HCT116 (cell line): ENCODE measurements at regions not wholly inside any gene's neighbourhood (a gene's known extent, or its start where the extent isn't known, plus 50 kb on each side); places are given as distances from the start of the nearest gene placed in this dataset.

Experiments used
- ATAC-seq: fragments of 200-7000 bp; cut with Tn5 transposase; 2 replicates; pipeline ENCODE4 v1.9.1; 2020; ENCODE audit warnings: mild to moderate bottlenecking, moderate library complexity
- BruUV-seq: library from RNA; stranded (reverse); fragments of 400-500 nt; replicated peaks from 2 replicates; lab custom pipeline; 2021; lab: Mats Ljungman, UMichigan
- CTCF ChIA-PET: fragments of 300-600 bp; sonication (Branson Sonifier 250); formaldehyde crosslinking; loops from one replicate; lab custom pipeline; 2021; ENCODE audit warnings: antibody characterized with exemption; lab: Charles Lee
- POLR2A ChIA-PET: fragments of 300-600, 350-600 bp; sonication (Branson Sonifier 250); formaldehyde crosslinking; loops from one replicate; lab custom pipeline; 2021; ENCODE audit warnings: antibody characterized with exemption; lab: Charles Lee
- RAD21 ChIA-PET, 2 experiments: fragments of 300-600 bp; sonication (Branson Sonifier 250); formaldehyde crosslinking; loops; one replicate each; lab custom pipeline; 2023; ENCODE audit warnings: low total read pairs in 2 of 2; ENCODE audit not compliant: uncharacterized antibody in 2 of 2, unreplicated experiment in 2 of 2, low non-redundant PET in 1 of 2; lab: Charles Lee
- DNase-seq: peaks from one replicate; pipeline ENCODE4 v3.0.0-alpha.2; 2010; ENCODE audit warnings: low read depth, low spot score
- H2AFZ ChIP-seq: fragments of 200-600 bp; shearing (Covaris generic), sonication (generic); 2 replicates; pipeline ENCODE4 v1.6.1; 2017; ENCODE audit warnings: low read depth, mixed run types, mixed read lengths, antibody characterized with exemption, low read length; ENCODE audit not compliant: poor library complexity, severe bottlenecking
- H3K27ac ChIP-seq: 2 replicates; pipeline ENCODE4 v1.5.1; 2012; ENCODE audit warnings: low read depth, low read length
- H3K27me3 ChIP-seq: fragments of 200-600 bp; sonication (generic); 2 replicates; pipeline ENCODE4 v1.6.1; 2016; ENCODE audit warnings: mixed run types, low read length, mixed read lengths; ENCODE audit not compliant: insufficient read depth
- H3K36me3 ChIP-seq, 2 experiments: fragments of 200-500 bp in 1 of 2; fragments of 200-600 bp in 1 of 2; sonication (Bioruptor generic) in 1 of 2; sonication (generic) in 1 of 2; 2 replicates each; pipeline versions ENCODE4 v1.5.1 to v1.6.1; 2014 to 2016; ENCODE audit warnings: low read length in 2 of 2, inconsistent platforms in 1 of 2, mixed read lengths in 1 of 2, mixed run types in 1 of 2; ENCODE audit not compliant: insufficient read depth in 2 of 2, control insufficient read depth in 1 of 2
- H3K4me1 ChIP-seq, 2 experiments: fragments of 200-600 bp in 1 of 2; sonication (generic) in 1 of 2; 2 replicates each; pipeline versions ENCODE4 v1.5.1 to v1.6.1; 2012 to 2017; ENCODE audit warnings: low read length in 2 of 2, inconsistent platforms in 1 of 2, mild to moderate bottlenecking in 1 of 2, mixed read lengths in 1 of 2, mixed run types in 1 of 2, moderate library complexity in 1 of 2; ENCODE audit not compliant: insufficient read depth in 2 of 2, control insufficient read depth in 1 of 2
- H3K4me2 ChIP-seq: fragments of 200-600 bp; sonication (generic); 2 replicates; pipeline ENCODE4 v1.6.1; 2017; ENCODE audit warnings: mixed run types, low read length, mixed read lengths
- H3K4me3 ChIP-seq, 2 experiments: fragments of 200-600 bp in 1 of 2; sonication (generic) in 1 of 2; replicated peaks in 1 of 2; 2 replicates each; pipeline ENCODE4 v1.5.1; 2011 to 2016; ENCODE audit warnings: low read length in 2 of 2, control low read depth in 1 of 2, low read depth in 1 of 2, mild to moderate bottlenecking in 1 of 2, mixed read lengths in 1 of 2, mixed run types in 1 of 2
- H3K79me2 ChIP-seq: fragments of 200-600 bp; sonication (generic); 2 replicates; pipeline ENCODE4 v1.6.1; 2017; ENCODE audit warnings: mild to moderate bottlenecking, mixed run types, low read length, moderate library complexity, mixed read lengths; ENCODE audit not compliant: insufficient read depth
- H3K9ac ChIP-seq: fragments of 200-600 bp; sonication (generic); 2 replicates; pipeline ENCODE4 v1.6.1; 2016; ENCODE audit warnings: low read length, mixed read lengths
- H3K9me2 ChIP-seq: fragments of 200-600 bp; sonication (generic), shearing (Covaris generic); 2 replicates; pipeline ENCODE4 v1.6.1; 2017; ENCODE audit warnings: mixed run types, mild to moderate bottlenecking, moderate library complexity; ENCODE audit not compliant: insufficient read depth
- H3K9me3 ChIP-seq, 2 experiments: fragments of 200-500 bp in 1 of 2; fragments of 200-600 bp in 1 of 2; sonication (Bioruptor generic) in 1 of 2; sonication (generic) in 1 of 2; 2 replicates each; pipeline ENCODE4 v1.6.1; 2014 to 2017; ENCODE audit warnings: low read length in 2 of 2, mixed read lengths in 2 of 2, inconsistent platforms in 1 of 2, low read depth in 1 of 2, mild to moderate bottlenecking in 1 of 2, mixed run types in 1 of 2, moderate library complexity in 1 of 2; ENCODE audit not compliant: control insufficient read depth in 1 of 2, insufficient read depth in 1 of 2
- H4K20me1 ChIP-seq: fragments of 200-600 bp; sonication (generic), shearing (Covaris generic); 2 replicates; pipeline ENCODE4 v1.6.1; 2017; ENCODE audit warnings: mixed run types, mild to moderate bottlenecking, moderate library complexity; ENCODE audit not compliant: insufficient read depth
- EGR1 ChIP-seq: IDR thresholded peaks from 2 replicates; pipeline ENCODE4 v1.6.1; 2012; ENCODE audit warnings: low read depth
- ELF1 ChIP-seq: IDR thresholded peaks from 2 replicates; pipeline ENCODE4 v1.6.1; 2012; ENCODE audit warnings: low read depth, borderline replicate concordance
- EZH2phosphoT487 ChIP-seq: fragments of 200-600 bp; IDR thresholded peaks from 2 replicates; pipeline ENCODE4 v1.6.1; 2018; ENCODE audit warnings: antibody characterized with exemption, borderline replicate concordance
- REST ChIP-seq: IDR thresholded peaks from 2 replicates; pipeline ENCODE4 v1.6.1; 2012; ENCODE audit warnings: low read depth
- SP1 ChIP-seq: IDR thresholded peaks from 2 replicates; pipeline ENCODE4 v1.6.1; 2012; ENCODE audit warnings: low read depth
- TCF7L2 ChIP-seq: IDR thresholded peaks from 2 replicates; pipeline ENCODE4 v1.7.0; 2011; ENCODE audit warnings: borderline replicate concordance, inconsistent platforms; ENCODE audit not compliant: insufficient read depth, insufficient read length; ENCODE audit errors: extremely low read depth
- YY1 ChIP-seq: IDR thresholded peaks from 2 replicates; pipeline ENCODE4 v1.6.1; 2011; ENCODE audit warnings: low read length, low read depth, moderate library complexity, mild to moderate bottlenecking; ENCODE audit not compliant: insufficient replicate concordance; ENCODE audit errors: extremely low read depth
- intact Hi-C: fragments of 100-400 bp; cut with micrococcal nuclease; formaldehyde crosslinking; loops from 2 replicates; pipeline ENCODE4 v1.10.0; 2022
- TF ChIP-seq, protein P1 (sequence below): IDR thresholded peaks from 2 replicates; pipeline ENCODE4 v1.6.1; 2012

DNA sequence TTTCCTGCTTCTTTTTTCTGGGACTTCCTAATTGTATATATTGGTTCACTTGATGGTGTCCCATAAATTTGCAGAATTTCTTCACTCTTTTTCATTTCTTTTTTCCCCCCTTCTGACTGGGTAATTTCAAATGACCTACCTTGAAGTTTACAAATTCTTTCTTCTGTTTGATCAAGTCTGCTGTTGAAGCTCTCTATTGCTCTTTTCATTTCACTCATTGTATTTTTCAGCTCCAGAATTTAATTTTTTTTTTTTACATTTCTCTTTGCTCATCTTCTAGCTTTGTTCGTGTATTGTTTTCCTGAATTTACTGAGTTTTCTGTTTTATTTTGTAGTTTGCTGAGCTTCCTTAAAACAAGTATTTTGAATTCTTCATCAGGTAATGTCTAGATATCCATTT is 61.7 kb upstream of the SRD5A3 start (continued):
- no peak for TF ChIP-seq EZH2phosphoT487
- TF ChIP-seq, protein P1, sequence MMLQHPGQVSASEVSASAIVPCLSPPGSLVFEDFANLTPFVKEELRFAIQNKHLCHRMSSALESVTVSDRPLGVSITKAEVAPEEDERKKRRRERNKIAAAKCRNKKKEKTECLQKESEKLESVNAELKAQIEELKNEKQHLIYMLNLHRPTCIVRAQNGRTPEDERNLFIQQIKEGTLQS = no peak
- TF ChIP-seq REST = no peak
- TF ChIP-seq EGR1 = no peak
- no peak for TF ChIP-seq SP1

DNA sequence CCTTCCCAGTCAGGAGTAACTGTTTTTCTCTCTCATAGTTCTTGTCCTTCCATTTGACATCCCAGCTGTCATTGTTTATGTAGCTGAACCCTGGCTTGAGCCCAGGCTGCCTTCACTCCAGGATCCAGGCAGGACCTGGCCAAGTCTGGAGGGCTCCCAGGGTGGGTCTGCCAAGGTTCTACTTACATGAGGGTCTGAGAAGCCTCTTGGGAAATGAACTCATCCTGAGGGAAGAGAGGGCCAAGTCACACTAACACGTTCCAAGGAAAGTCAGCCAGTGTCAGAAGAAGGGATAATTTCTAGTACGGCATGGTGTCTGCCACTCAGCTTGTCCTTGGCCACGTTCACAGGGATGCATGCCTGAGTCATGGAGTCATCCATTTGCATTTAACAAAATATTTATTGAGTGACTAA is 54.8 kb upstream of the SRD5A3 start:
- ChIA-PET POLR2A (no interaction called here), CTCF (no interaction called here), RAD21 (no interaction called here)
- Histone ChIP-seq H3K4me3 (no peak overlapping the region), H3K9me2 (no peaks in the 10 kb centered on the region), H3K36me3 (no peaks in the 10 kb centered on the region), H3K79me2 (no peaks in the 10 kb centered on the region), H3K9ac (no peak overlapping the region), H3K4me1 (no peaks in the 10 kb centered on the region), H3K4me2 (no peak overlapping the region), H2AFZ (no peak overlapping the region), H3K27me3 (no peaks in the 10 kb centered on the region), H4K20me1 (no peaks in the 10 kb centered on the region), H3K9me3 (no peaks in the 10 kb centered on the region), H3K27ac (no peak overlapping the region)
- ATAC-seq (no peak), DNase-seq (no peak)
- intact Hi-C loops = no loop called here
- no peak for TF ChIP-seq EGR1
- no peak for TF ChIP-seq ELF1
- TF ChIP-seq YY1 = no peak
- no peak for TF ChIP-seq TCF7L2
- no TSS peak for BruUV-seq
